PFSK-1 (cell line): ENCODE measurements at regions not wholly inside any gene's neighbourhood (a gene's known extent, or its start where the extent isn't known, plus 50 kb on each side); places are given as distances from the start of the nearest gene placed in this dataset.

Experiments
- FOXP2 ChIP-seq: optimal IDR thresholded peaks from 2 replicates; pipeline ENCODE3; 2011; ENCODE audit warnings: borderline replicate concordance, control low read depth, inconsistent platforms; ENCODE audit not compliant: insufficient read depth; ENCODE audit errors: extremely low read length, extremely low read depth
- POLR2AphosphoS5 ChIP-seq: IDR thresholded peaks from 2 replicates; pipeline ENCODE4 v1.6.1; 2012; ENCODE audit warnings: low read depth, mild to moderate bottlenecking, control low read depth, low read length, moderate library complexity
- REST ChIP-seq, 2 experiments: IDR thresholded peaks; 2 replicates each; pipeline versions ENCODE4 v1.6.1 to v1.8.0; 2011 to 2012; ENCODE audit warnings: low read depth in 2 of 2, low read length in 2 of 2, control low read depth in 1 of 2, inconsistent platforms in 1 of 2, mild to moderate bottlenecking in 1 of 2, moderate library complexity in 1 of 2; ENCODE audit not compliant: insufficient read depth in 1 of 2
- SIN3A ChIP-seq: IDR thresholded peaks from 2 replicates; pipeline ENCODE4 v1.6.1; 2012; ENCODE audit warnings: mild to moderate bottlenecking, low read length, moderate library complexity, borderline replicate concordance; ENCODE audit not compliant: insufficient read depth
- TAF1 ChIP-seq: IDR thresholded peaks from 2 replicates; pipeline ENCODE4 v1.6.1; 2012; ENCODE audit warnings: low read length, control low read depth, borderline replicate concordance; ENCODE audit not compliant: insufficient read depth

GRCh38 chr5:27489701-27490100, 451.3 kb upstream of the CDH9 start:
- TF ChIP-seq FOXP2 (no peak), POLR2AphosphoS5 (no peak), SIN3A (no peak), REST (IDR thresholded peaks at IDR 0.05; ENCODE audit: insufficient read depth in 1 of 2, low read depth in 2 of 2, low read length in 2 of 2) (no peak), TAF1 (no peak)

DNA sequence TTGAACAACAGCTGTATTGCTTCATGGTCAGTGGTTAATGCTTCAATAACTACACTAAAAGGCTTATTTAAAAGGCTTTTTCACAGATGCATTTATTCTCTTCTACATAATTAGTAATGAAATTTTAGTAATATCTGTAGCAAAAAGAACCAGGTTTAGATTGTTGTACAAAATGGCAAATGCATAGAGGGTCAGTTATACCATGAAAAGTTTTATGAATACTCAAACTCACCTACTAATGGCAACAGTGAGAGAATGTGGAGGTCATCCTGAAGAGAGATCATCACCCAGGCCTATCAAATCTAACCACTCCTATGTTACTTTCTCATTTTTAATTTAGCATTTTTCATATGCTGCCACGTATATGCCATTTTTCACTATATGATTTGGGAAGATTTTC, 444.3 kb upstream of the CDH9 start:
- TF ChIP-seq POLR2AphosphoS5 (no peak), SIN3A (no peak), REST (IDR thresholded peaks at IDR 0.05; ENCODE audit: insufficient read depth in 1 of 2, low read depth in 2 of 2, low read length in 2 of 2) (no peak), FOXP2 (no peak), TAF1 (no peak)

- TF ChIP-seq REST (IDR thresholded peaks at IDR 0.05; ENCODE audit: insufficient read depth in 1 of 2, low read depth in 2 of 2, low read length in 2 of 2) (no peak), SIN3A (no peak), POLR2AphosphoS5 (no peak), TAF1 (no peak), FOXP2 (no peak)
Measured at GRCh38 chr5:27479859-27480258, 441.5 kb upstream of the CDH9 start.

GRCh38 chr5:27477550-27477949, 439.2 kb upstream of the CDH9 start:
- TF ChIP-seq POLR2AphosphoS5, result no peak
- no peak for TF ChIP-seq FOXP2
- no peak for TF ChIP-seq REST (IDR thresholded peaks at IDR 0.05; ENCODE audit: insufficient read depth in 1 of 2, low read depth in 2 of 2, low read length in 2 of 2)
- no peak for TF ChIP-seq SIN3A
- TF ChIP-seq TAF1, result no peak
